K562 (cell line): ENCODE measurements at regions not wholly inside any gene's neighbourhood (a gene's known extent, or its start where the extent isn't known, plus 50 kb on each side); places are given as distances from the start of the nearest gene placed in this dataset. TPM values are rescaled to one million over a fixed set of nuclear protein-coding genes. Genes with fewer than 3 reads are reported as not detected.

Source experiments
- microRNA-seq: library from miRNA; unstranded; fragments of <30 nt; microRNA quantifications from one replicate; pipeline ENCODE4, GENCODE V29; 2018; ENCODE audit warnings: borderline microRNAs expressed
- small RNA-seq: library from RNA; depleted of rRNA; stranded (forward); fragments of <200 nt; gene quantifications from one replicate; pipeline ENCODE3, GENCODE V24; 2014

Small RNAs in the stretch of these regions (microRNA-seq; reads per million reads assigned to microRNA genes)
- gene MIR1233-2 = not detected

Small RNAs in the stretch of these regions (small RNA-seq; reads per million reads assigned to genes)
- not detected for gene MIR1233-2
